Right ventricle myocardium inferior (tissue), 1 donor: ENCODE measurements at regions not wholly inside any gene's neighbourhood (a gene's known extent, or its start where the extent isn't known, plus 50 kb on each side); places are given as distances from the start of the nearest gene placed in this dataset.

Experiments
- ATAC-seq: fragments of 200-7000 bp; cut with Tn5 transposase; one replicate; pipeline ENCODE4 v1.9.1; 2020; ENCODE audit warnings: mild to moderate bottlenecking, moderate library complexity
- DNase-seq: peaks from one replicate; pipeline ENCODE4 v3.0.0; 2021; ENCODE audit errors: missing footprints
- intact Hi-C: fragments of 100-400 bp; cut with DNase I; formaldehyde crosslinking; loops from one replicate; pipeline ENCODE4 v1.11.0; 2022
- donor health status: DM: no; HTN: yes; CAD: no; lungs with severe emphysema.

- intact Hi-C loops: no loop called here
- ATAC-seq (no peak), DNase-seq (no peak)
Measured at GRCh38 chr14:85978582-85979250, 448.8 kb downstream of the FLRT2 start.

GRCh38 chr14:85974602-85975001 is 444.7 kb downstream of the FLRT2 start:
- DNase-seq (peak; percentile 50), ATAC-seq (no peak)
- intact Hi-C loops: no loop called here

GRCh38 chr14:85963486-85963885 is 433.5 kb downstream of the FLRT2 start:
- DNase-seq: no peak
- no peak for ATAC-seq
- intact Hi-C loops: no loop called here

- intact Hi-C loops: no loop called here
- ATAC-seq (no peak), DNase-seq (no peak)
Measured at GRCh38 chr14:85960756-85961155, 430.8 kb downstream of the FLRT2 start.

- no peak for ATAC-seq
- DNase-seq: no peak
- intact Hi-C loops: no loop called here
Measured at GRCh38 chr14:85959063-85959462, 429.1 kb downstream of the FLRT2 start.

GRCh38 chr14:85958069-85958468 is 428.1 kb downstream of the FLRT2 start:
- no peak for ATAC-seq
- intact Hi-C loops: no loop called here
- DNase-seq: no peak

GRCh38 chr14:85953265-85953664 is 423.3 kb downstream of the FLRT2 start:
- intact Hi-C loops: no loop called here
- ATAC-seq (no peak), DNase-seq (no peak)

GRCh38 chr14:85948153-85948552 is 418.2 kb downstream of the FLRT2 start:
- DNase-seq (no peak), ATAC-seq (no peak)
- intact Hi-C loops: no loop called here

- ATAC-seq (no peak), DNase-seq (no peak)
- intact Hi-C loops: no loop called here
Measured at GRCh38 chr14:85947461-85948139, 417.7 kb downstream of the FLRT2 start.

- intact Hi-C loops: no loop called here
- no peak for ATAC-seq
- DNase-seq: no peak
Measured at GRCh38 chr14:85943192-85943591, 413.2 kb downstream of the FLRT2 start.

GRCh38 chr14:85934886-85935254 is 404.9 kb downstream of the FLRT2 start:
- DNase-seq (no peak), ATAC-seq (no peak)
- intact Hi-C loops: no loop called here

GRCh38 chr14:85934123-85934885 is 404.4 kb downstream of the FLRT2 start:
- peak; percentile 62 for DNase-seq
- intact Hi-C loops: no loop called here
- ATAC-seq: no peak

- ATAC-seq: no peak
- intact Hi-C loops: no loop called here
- no peak for DNase-seq
Measured at GRCh38 chr14:85921241-85921640, 391.3 kb downstream of the FLRT2 start.

- intact Hi-C loops: no loop called here
- ATAC-seq: no peak
- no peak for DNase-seq
Measured at GRCh38 chr14:85917716-85918115, 387.8 kb downstream of the FLRT2 start.

- intact Hi-C loops: no loop called here
- DNase-seq: no peak
- no peak for ATAC-seq
Measured at GRCh38 chr14:85915711-85916110, 385.8 kb downstream of the FLRT2 start.

GRCh38 chr14:85912141-85912540 is 382.2 kb downstream of the FLRT2 start:
- intact Hi-C loops: no loop called here
- DNase-seq (no peak), ATAC-seq (no peak)

- ATAC-seq: no peak
- intact Hi-C loops: no loop called here
- no peak for DNase-seq
Measured at GRCh38 chr14:85911044-85911443, 381.1 kb downstream of the FLRT2 start.

- ATAC-seq: no peak
- DNase-seq: no peak
- intact Hi-C loops: no loop called here
Measured at GRCh38 chr14:85909581-85909980, 379.6 kb downstream of the FLRT2 start.

GRCh38 chr14:85907536-85907935 is 377.6 kb downstream of the FLRT2 start:
- intact Hi-C loops: no loop called here
- ATAC-seq: no peak

GRCh38 chr14:85897808-85898207 is 367.9 kb downstream of the FLRT2 start:
- intact Hi-C loops: no loop called here
- DNase-seq: no peak
- ATAC-seq: no peak

More at GRCh38 chr14:85907536-85907935, 377.6 kb downstream of the FLRT2 start:
- DNase-seq: no peak
